ENCODE measurements at regions not wholly inside any gene's neighbourhood (a gene's known extent, or its start where the extent isn't known, plus 50 kb on each side); places are given as distances from the start of the nearest gene placed in this dataset.
"Not testable (repeated sequence)": the region's sequence is repeated elsewhere in the genome, so short reads cannot be mapped to it uniquely, and the experiment has no call there.

- H3K9me3 ChIP-seq (ENCODE audit: insufficient read depth, low read depth, low read length); H3K27ac ChIP-seq (ENCODE audit: low read depth, low read length); H3K79me1 ChIP-seq (ENCODE audit: low read length); H2BK12ac ChIP-seq (ENCODE audit: low read length); H4K12ac ChIP-seq (ENCODE audit: low read depth, low read length); H4K91ac ChIP-seq (ENCODE audit: low read depth, low read length); H3K4me2 ChIP-seq (ENCODE audit: low read length); DNase-seq; H3K79me2 ChIP-seq (ENCODE audit: control insufficient read depth, insufficient read depth, low read length, poor library complexity); H3K36me3 ChIP-seq (ENCODE audit: control insufficient read depth in 1 of 2, insufficient read depth in 2 of 2, low read length in 2 of 2); H4K8ac ChIP-seq (ENCODE audit: low read depth, low read length); H3K23ac ChIP-seq (ENCODE audit: low read length); H2BK5ac ChIP-seq (ENCODE audit: low read depth, low read length, poor library complexity); H3K14ac ChIP-seq (ENCODE audit: low read length); H3K4me3 ChIP-seq (ENCODE audit: low read depth, low read length); H3K18ac ChIP-seq (ENCODE audit: low read length); H2AFZ ChIP-seq (ENCODE audit: insufficient read depth, low read length, poor library complexity); H2AK5ac ChIP-seq (ENCODE audit: low read length); H3K4ac ChIP-seq (ENCODE audit: low read depth, low read length); H3K4me1 ChIP-seq (ENCODE audit: control insufficient read depth in 1 of 2, insufficient read depth in 2 of 2, low read length in 2 of 2); H3K27me3 ChIP-seq (ENCODE audit: insufficient read depth, low read length); H3K9ac ChIP-seq (ENCODE audit: low read length); H2BK120ac ChIP-seq (ENCODE audit: insufficient read depth, low read length, poor library complexity): not testable (repeated sequence)
- WGBS (ENCODE audit: extremely low coverage, insufficient coverage, insufficient read length), result no CpG with 5 or more reads among the region's 4 CpGs
Observed at GRCh38 chr1:55514571-55514970, 299.4 kb upstream of the USP24 start.

- Histone ChIP-seq H2BK120ac (ENCODE audit: insufficient read depth, low read length, poor library complexity) (no peak overlapping the region), H3K9ac (ENCODE audit: low read length) (no peak overlapping the region), H3K79me1 (ENCODE audit: low read length) (no peaks in the 10 kb centered on the region), H3K79me2 (ENCODE audit: control insufficient read depth, insufficient read depth, low read length, poor library complexity) (no peaks in the 10 kb centered on the region), H2AFZ (ENCODE audit: insufficient read depth, low read length, poor library complexity) (no peak overlapping the region), H3K4ac (ENCODE audit: low read depth, low read length) (no peak overlapping the region), H4K91ac (ENCODE audit: low read depth, low read length) (no peak overlapping the region), H2BK12ac (ENCODE audit: low read length) (no peak overlapping the region), H2AK5ac (ENCODE audit: low read length) (no peak overlapping the region), H3K14ac (ENCODE audit: low read length) (no peak overlapping the region), H3K27me3 (ENCODE audit: insufficient read depth, low read length) (no peaks in the 10 kb centered on the region), H3K23ac (ENCODE audit: low read length) (no peak overlapping the region), H3K18ac (ENCODE audit: low read length) (no peak overlapping the region), H3K4me3 (ENCODE audit: low read depth, low read length) (no peak overlapping the region), H3K4me1 (ENCODE audit: control insufficient read depth in 1 of 2, insufficient read depth in 2 of 2, low read length in 2 of 2) (no peaks in the 10 kb centered on the region), H3K27ac (ENCODE audit: low read depth, low read length) (no peak overlapping the region), H3K4me2 (ENCODE audit: low read length) (no peak overlapping the region), H4K8ac (ENCODE audit: low read depth, low read length) (no peak overlapping the region), H3K36me3 (ENCODE audit: control insufficient read depth in 1 of 2, insufficient read depth in 2 of 2, low read length in 2 of 2) (no peaks in the 10 kb centered on the region), H2BK5ac (ENCODE audit: low read depth, low read length, poor library complexity) (no peak overlapping the region), H4K12ac (ENCODE audit: low read depth, low read length) (no peak overlapping the region), H3K9me3 (ENCODE audit: insufficient read depth, low read depth, low read length) (no peaks in the 10 kb centered on the region)
- WGBS (ENCODE audit: extremely low coverage, insufficient coverage, insufficient read length), result no CpG with 5 or more reads among the region's 2 CpGs
- DNase-seq, result no peak
Observed at GRCh38 chr1:55512466-55512865, 297.3 kb upstream of the USP24 start.

GRCh38 chr1:55507578-55507931 lies 292.4 kb upstream of the USP24 start:
- Histone ChIP-seq H3K79me2 (ENCODE audit: control insufficient read depth, insufficient read depth, low read length, poor library complexity) (no peaks in the 10 kb centered on the region), H2AFZ (ENCODE audit: insufficient read depth, low read length, poor library complexity) (no peak overlapping the region), H3K27me3 (ENCODE audit: insufficient read depth, low read length) (no peaks in the 10 kb centered on the region), H3K4me3 (ENCODE audit: low read depth, low read length) (no peak overlapping the region), H3K23ac (ENCODE audit: low read length) (no peak overlapping the region), H4K91ac (ENCODE audit: low read depth, low read length) (no peak overlapping the region), H4K12ac (ENCODE audit: low read depth, low read length) (no peak overlapping the region), H3K9ac (ENCODE audit: low read length) (no peak overlapping the region), H3K27ac (ENCODE audit: low read depth, low read length) (no peak overlapping the region), H3K18ac (ENCODE audit: low read length) (no peak overlapping the region), H2BK12ac (ENCODE audit: low read length) (no peak overlapping the region), H3K9me3 (ENCODE audit: insufficient read depth, low read depth, low read length) (no peaks in the 10 kb centered on the region), H4K8ac (ENCODE audit: low read depth, low read length) (no peak overlapping the region), H2AK5ac (ENCODE audit: low read length) (no peak overlapping the region), H2BK120ac (ENCODE audit: insufficient read depth, low read length, poor library complexity) (no peak overlapping the region), H3K36me3 (ENCODE audit: control insufficient read depth in 1 of 2, insufficient read depth in 2 of 2, low read length in 2 of 2) (no peaks in the 10 kb centered on the region), H2BK5ac (ENCODE audit: low read depth, low read length, poor library complexity) (no peak overlapping the region), H3K4ac (ENCODE audit: low read depth, low read length) (no peak overlapping the region), H3K4me1 (ENCODE audit: control insufficient read depth in 1 of 2, insufficient read depth in 2 of 2, low read length in 2 of 2) (no peaks in the 10 kb centered on the region), H3K4me2 (ENCODE audit: low read length) (no peak overlapping the region), H3K79me1 (ENCODE audit: low read length) (no peaks in the 10 kb centered on the region), H3K14ac (ENCODE audit: low read length) (no peak overlapping the region)
- DNase-seq, result no peak
- no CpG with 5 or more reads among the region's 2 CpGs for WGBS (ENCODE audit: extremely low coverage, insufficient coverage, insufficient read length)

- H4K8ac ChIP-seq (ENCODE audit: low read depth, low read length), result no peak overlapping the region
- no peak overlapping the region for H2AK5ac ChIP-seq (ENCODE audit: low read length)
- no peak overlapping the region for H3K4ac ChIP-seq (ENCODE audit: low read depth, low read length)
- H3K23ac ChIP-seq (ENCODE audit: low read length), result no peak overlapping the region
- H3K27me3 ChIP-seq (ENCODE audit: insufficient read depth, low read length), result no peaks in the 10 kb centered on the region
- WGBS (ENCODE audit: extremely low coverage, insufficient coverage, insufficient read length), result no CpG with 5 or more reads among the region's 6 CpGs
- H3K4me3 ChIP-seq (ENCODE audit: low read depth, low read length), result no peak overlapping the region
- no peaks in the 10 kb centered on the region for H3K36me3 ChIP-seq (ENCODE audit: control insufficient read depth in 1 of 2, insufficient read depth in 2 of 2, low read length in 2 of 2)
- H3K9ac ChIP-seq (ENCODE audit: low read length), result no peak overlapping the region
- no peaks in the 10 kb centered on the region for H3K4me1 ChIP-seq (ENCODE audit: control insufficient read depth in 1 of 2, insufficient read depth in 2 of 2, low read length in 2 of 2)
- H3K14ac ChIP-seq (ENCODE audit: low read length), result no peak overlapping the region
- no peak overlapping the region for H4K91ac ChIP-seq (ENCODE audit: low read depth, low read length)
- H3K27ac ChIP-seq (ENCODE audit: low read depth, low read length), result no peak overlapping the region
- H3K18ac ChIP-seq (ENCODE audit: low read length), result no peak overlapping the region
- H3K9me3 ChIP-seq (ENCODE audit: insufficient read depth, low read depth, low read length), result no peaks in the 10 kb centered on the region
- no peak overlapping the region for H2BK5ac ChIP-seq (ENCODE audit: low read depth, low read length, poor library complexity)
- DNase-seq, result no peak
- H4K12ac ChIP-seq (ENCODE audit: low read depth, low read length), result no peak overlapping the region
- H3K4me2 ChIP-seq (ENCODE audit: low read length), result no peak overlapping the region
- no peaks in the 10 kb centered on the region for H3K79me2 ChIP-seq (ENCODE audit: control insufficient read depth, insufficient read depth, low read length, poor library complexity)
- H2BK120ac ChIP-seq (ENCODE audit: insufficient read depth, low read length, poor library complexity), result no peak overlapping the region
- H3K79me1 ChIP-seq (ENCODE audit: low read length), result no peaks in the 10 kb centered on the region
- H2BK12ac ChIP-seq (ENCODE audit: low read length), result no peak overlapping the region
- H2AFZ ChIP-seq (ENCODE audit: insufficient read depth, low read length, poor library complexity), result no peak overlapping the region
Observed at GRCh38 chr1:55506740-55507577, 291.8 kb upstream of the USP24 start.

Measured in trophoblast cell (in vitro differentiated cells and primary cell).